WTC11 (cell line): ENCODE measurements at regions not wholly inside any gene's neighbourhood (a gene's known extent, or its start where the extent isn't known, plus 50 kb on each side); places are given as distances from the start of the nearest gene placed in this dataset.

Source experiments
- ATAC-seq: fragments of 200-7000 bp; cut with Tn5 transposase; 2 replicates; pipeline ENCODE4 v1.10.0; 2021; ENCODE audit warnings: mild to moderate bottlenecking, moderate library complexity
- CTCF ChIA-PET: fragments of 300-600 bp; sonication (Branson Sonifier 250); formaldehyde crosslinking; loops from one replicate; lab custom pipeline; 2021; ENCODE audit warnings: antibody characterized with exemption; lab: Charles Lee
- POLR2A ChIA-PET: fragments of 350-600 bp; sonication (Branson Sonifier 250); formaldehyde crosslinking; loops from one replicate; lab custom pipeline; 2021; ENCODE audit warnings: antibody characterized with exemption; lab: Charles Lee
- DNase-seq: peaks from one replicate; pipeline ENCODE4 v3.0.0; 2021; ENCODE audit warnings: low spot score
- H3K27ac Mint-ChIP-seq: 2 replicates; pipeline ENCODE4 v1.8.0; 2021; ENCODE audit warnings: mixed read lengths
- H3K27me3 Mint-ChIP-seq: 2 replicates; pipeline ENCODE4 v1.8.0; 2021; ENCODE audit warnings: low read depth, mild to moderate bottlenecking, moderate library complexity, mixed read lengths
- H3K36me3 Mint-ChIP-seq: 2 replicates; pipeline ENCODE4 v1.8.0; 2021; ENCODE audit warnings: mixed read lengths
- H3K4me1 Mint-ChIP-seq: 2 replicates; pipeline ENCODE4 v1.8.0; 2022; ENCODE audit warnings: mixed read lengths
- H3K4me3 Mint-ChIP-seq: 2 replicates; pipeline ENCODE4 v1.8.0; 2021; ENCODE audit warnings: mild to moderate bottlenecking, moderate library complexity, mixed read lengths
- H3K9me3 Mint-ChIP-seq: 2 replicates; pipeline ENCODE4 v1.8.0; 2021; ENCODE audit warnings: mixed read lengths
- CREB1 ChIP-seq: sonication (generic); formaldehyde crosslinking; IDR thresholded peaks from 2 replicates; pipeline ENCODE4 v1.8.0; 2023; ENCODE audit warnings: mild to moderate bottlenecking, missing genetic modification reagents
- FOXK1 ChIP-seq: sonication (generic); formaldehyde crosslinking; IDR thresholded peaks from 2 replicates; pipeline ENCODE4 v1.8.0; 2022; ENCODE audit warnings: mild to moderate bottlenecking, moderate library complexity, missing genetic modification reagents
- FOXP1 ChIP-seq: sonication (generic); formaldehyde crosslinking; IDR thresholded peaks from 2 replicates; pipeline ENCODE4 v1.8.0; 2022; ENCODE audit warnings: missing genetic modification reagents, mild to moderate bottlenecking, moderate library complexity, borderline replicate concordance
- GABPB1 ChIP-seq: sonication (generic); formaldehyde crosslinking; IDR thresholded peaks from 2 replicates; pipeline ENCODE4 v1.8.1; 2023; ENCODE audit warnings: mild to moderate bottlenecking, missing genetic modification reagents
- GRHL2 ChIP-seq: fragments of 250-450 bp; sonication (Bioruptor Pico); IDR thresholded peaks from 2 replicates; pipeline ENCODE4 v1.8.0; 2022; ENCODE audit warnings: mild to moderate bottlenecking, moderate library complexity; ENCODE audit not compliant: insufficient replicate concordance, severe bottlenecking
- KAT7 ChIP-seq: sonication (generic); formaldehyde crosslinking; IDR thresholded peaks from 2 replicates; pipeline ENCODE4 v1.8.1; 2023; ENCODE audit warnings: missing genetic modification reagents, mild to moderate bottlenecking, borderline replicate concordance
- NFE2L1 ChIP-seq: sonication (generic); formaldehyde crosslinking; IDR thresholded peaks from 2 replicates; pipeline ENCODE4 v1.8.1; 2023; ENCODE audit warnings: missing genetic modification reagents
- NR2C2 ChIP-seq: sonication (generic); formaldehyde crosslinking; IDR thresholded peaks from 2 replicates; pipeline ENCODE4 v1.8.0; 2022; ENCODE audit warnings: mild to moderate bottlenecking, missing genetic modification reagents
- SP1 ChIP-seq: sonication (generic); formaldehyde crosslinking; conservative IDR thresholded peaks from 2 replicates; pipeline ENCODE4 v1.8.1; 2022; ENCODE audit warnings: missing genetic modification reagents
- ZBTB21 ChIP-seq: sonication (generic); formaldehyde crosslinking; IDR thresholded peaks from 2 replicates; pipeline ENCODE4 v1.8.1; 2023; ENCODE audit warnings: mild to moderate bottlenecking, missing genetic modification reagents, borderline replicate concordance
- ZNF219 ChIP-seq: sonication (generic); formaldehyde crosslinking; IDR thresholded peaks from 2 replicates; pipeline ENCODE4 v1.8.0; 2023; ENCODE audit warnings: missing genetic modification reagents, mild to moderate bottlenecking, borderline replicate concordance
- ZNF263 ChIP-seq: sonication (generic); formaldehyde crosslinking; IDR thresholded peaks from 2 replicates; pipeline ENCODE4 v1.8.1; 2022; ENCODE audit warnings: low read depth, mild to moderate bottlenecking, moderate library complexity, missing genetic modification reagents
- ZNF396 ChIP-seq: fragments of 250-450 bp; sonication (Bioruptor Pico); IDR thresholded peaks from 2 replicates; pipeline ENCODE4 v1.8.0; 2021; ENCODE audit warnings: mild to moderate bottlenecking, moderate library complexity, borderline replicate concordance
- TF ChIP-seq, protein P1 (sequence below): sonication (generic); formaldehyde crosslinking; IDR thresholded peaks from 2 replicates; pipeline ENCODE4 v1.8.0; 2023; ENCODE audit warnings: missing genetic modification reagents, mild to moderate bottlenecking, borderline replicate concordance
- TF ChIP-seq, protein P2 (sequence below): sonication (generic); formaldehyde crosslinking; IDR thresholded peaks from 2 replicates; pipeline ENCODE4 v1.8.0; 2022; ENCODE audit warnings: mild to moderate bottlenecking, missing genetic modification reagents
- TF ChIP-seq, protein P3 (sequence below): sonication (generic); formaldehyde crosslinking; conservative IDR thresholded peaks from 2 replicates; pipeline ENCODE4 v1.8.1; 2023; ENCODE audit warnings: mild to moderate bottlenecking, low read depth, missing genetic modification reagents, moderate library complexity
- TF ChIP-seq, protein P4 (sequence below): sonication (generic); formaldehyde crosslinking; IDR thresholded peaks from 2 replicates; pipeline ENCODE4 v1.8.1; 2023; ENCODE audit warnings: mild to moderate bottlenecking, moderate library complexity, missing genetic modification reagents
- TF ChIP-seq, protein P5 (sequence below): sonication (generic); formaldehyde crosslinking; IDR thresholded peaks from 2 replicates; pipeline ENCODE4 v1.8.0; 2022; ENCODE audit warnings: mild to moderate bottlenecking, missing genetic modification reagents
- TF ChIP-seq, protein P6 (sequence below): sonication (generic); formaldehyde crosslinking; IDR thresholded peaks from 2 replicates; pipeline ENCODE4 v1.8.1; 2023; ENCODE audit warnings: mild to moderate bottlenecking, missing genetic modification reagents, moderate library complexity
- TF ChIP-seq, protein P7 (sequence below): sonication (generic); formaldehyde crosslinking; IDR thresholded peaks from 2 replicates; pipeline ENCODE4 v1.8.0; 2022; ENCODE audit warnings: mild to moderate bottlenecking, missing genetic modification reagents

DNA sequence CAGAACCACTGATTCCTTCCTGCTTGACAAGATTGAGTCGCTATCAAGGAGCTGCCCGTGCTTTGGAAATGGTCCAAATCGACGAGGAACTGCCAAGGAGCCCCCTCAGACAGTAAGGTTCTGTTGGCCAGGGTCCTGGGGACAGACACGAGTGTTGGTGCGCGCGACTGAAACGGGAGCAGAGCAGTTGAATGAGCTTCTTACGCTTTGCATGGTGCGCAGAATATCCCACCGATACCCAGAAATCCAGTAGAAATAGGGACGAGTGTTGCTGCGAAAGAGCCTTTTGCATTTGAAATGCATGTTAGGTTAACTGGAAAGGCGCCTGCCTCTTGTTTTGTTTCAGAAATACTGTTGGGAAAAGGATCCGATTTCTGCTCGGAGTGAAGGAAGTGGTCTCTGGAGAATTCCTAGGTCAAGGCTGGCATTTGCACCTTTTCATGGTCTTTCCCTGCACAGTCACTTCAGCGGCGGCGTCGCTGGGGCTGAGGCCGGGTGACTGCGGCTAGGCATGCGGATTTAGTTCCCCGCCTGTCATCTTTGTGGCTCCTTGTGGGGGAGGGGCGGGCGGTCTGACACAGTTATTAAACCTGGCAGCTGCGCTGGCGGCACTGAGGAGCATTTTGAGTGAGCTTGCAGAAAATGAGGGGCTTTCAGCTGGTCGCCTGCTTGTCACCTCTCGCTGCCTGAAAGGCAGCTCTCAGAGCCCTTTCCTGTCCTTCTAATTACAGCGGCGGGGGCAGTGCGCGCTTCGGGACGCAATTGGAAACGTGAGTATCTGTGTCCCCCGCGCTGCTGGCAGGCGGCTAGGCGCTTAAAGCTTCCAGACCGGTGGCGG, 51.5 kb upstream of the TRIM2 start (continued):
- TF ChIP-seq, protein P1, sequence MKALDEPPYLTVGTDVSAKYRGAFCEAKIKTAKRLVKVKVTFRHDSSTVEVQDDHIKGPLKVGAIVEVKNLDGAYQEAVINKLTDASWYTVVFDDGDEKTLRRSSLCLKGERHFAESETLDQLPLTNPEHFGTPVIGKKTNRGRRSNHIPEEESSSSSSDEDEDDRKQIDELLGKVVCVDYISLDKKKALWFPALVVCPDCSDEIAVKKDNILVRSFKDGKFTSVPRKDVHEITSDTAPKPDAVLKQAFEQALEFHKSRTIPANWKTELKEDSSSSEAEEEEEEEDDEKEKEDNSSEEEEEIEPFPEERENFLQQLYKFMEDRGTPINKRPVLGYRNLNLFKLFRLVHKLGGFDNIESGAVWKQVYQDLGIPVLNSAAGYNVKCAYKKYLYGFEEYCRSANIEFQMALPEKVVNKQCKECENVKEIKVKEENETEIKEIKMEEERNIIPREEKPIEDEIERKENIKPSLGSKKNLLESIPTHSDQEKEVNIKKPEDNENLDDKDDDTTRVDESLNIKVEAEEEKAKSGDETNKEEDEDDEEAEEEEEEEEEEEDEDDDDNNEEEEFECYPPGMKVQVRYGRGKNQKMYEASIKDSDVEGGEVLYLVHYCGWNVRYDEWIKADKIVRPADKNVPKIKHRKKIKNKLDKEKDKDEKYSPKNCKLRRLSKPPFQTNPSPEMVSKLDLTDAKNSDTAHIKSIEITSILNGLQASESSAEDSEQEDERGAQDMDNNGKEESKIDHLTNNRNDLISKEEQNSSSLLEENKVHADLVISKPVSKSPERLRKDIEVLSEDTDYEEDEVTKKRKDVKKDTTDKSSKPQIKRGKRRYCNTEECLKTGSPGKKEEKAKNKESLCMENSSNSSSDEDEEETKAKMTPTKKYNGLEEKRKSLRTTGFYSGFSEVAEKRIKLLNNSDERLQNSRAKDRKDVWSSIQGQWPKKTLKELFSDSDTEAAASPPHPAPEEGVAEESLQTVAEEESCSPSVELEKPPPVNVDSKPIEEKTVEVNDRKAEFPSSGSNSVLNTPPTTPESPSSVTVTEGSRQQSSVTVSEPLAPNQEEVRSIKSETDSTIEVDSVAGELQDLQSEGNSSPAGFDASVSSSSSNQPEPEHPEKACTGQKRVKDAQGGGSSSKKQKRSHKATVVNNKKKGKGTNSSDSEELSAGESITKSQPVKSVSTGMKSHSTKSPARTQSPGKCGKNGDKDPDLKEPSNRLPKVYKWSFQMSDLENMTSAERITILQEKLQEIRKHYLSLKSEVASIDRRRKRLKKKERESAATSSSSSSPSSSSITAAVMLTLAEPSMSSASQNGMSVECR, result no peak
- peak; percentile 14; the same call in 1 of the 2 replicates for TF ChIP-seq KAT7 (CRISPR knock-in tag)
- peak; percentile 56; the same call in 1 of the 2 replicates for TF ChIP-seq NFE2L1 (CRISPR knock-in tag)
- 0 out of 2 replicates have a peak, but pooled peaks have one; percentile 33 for TF ChIP-seq FOXK1 (CRISPR knock-in tag)
- no peak for TF ChIP-seq SP1 (CRISPR knock-in tag)
- TF ChIP-seq ZBTB21 (CRISPR knock-in tag), result peak; percentile 56
- TF ChIP-seq NR2C2 (CRISPR knock-in tag), result no peak
- TF ChIP-seq CREB1 (CRISPR knock-in tag), result no peak
- TF ChIP-seq, protein P2, sequence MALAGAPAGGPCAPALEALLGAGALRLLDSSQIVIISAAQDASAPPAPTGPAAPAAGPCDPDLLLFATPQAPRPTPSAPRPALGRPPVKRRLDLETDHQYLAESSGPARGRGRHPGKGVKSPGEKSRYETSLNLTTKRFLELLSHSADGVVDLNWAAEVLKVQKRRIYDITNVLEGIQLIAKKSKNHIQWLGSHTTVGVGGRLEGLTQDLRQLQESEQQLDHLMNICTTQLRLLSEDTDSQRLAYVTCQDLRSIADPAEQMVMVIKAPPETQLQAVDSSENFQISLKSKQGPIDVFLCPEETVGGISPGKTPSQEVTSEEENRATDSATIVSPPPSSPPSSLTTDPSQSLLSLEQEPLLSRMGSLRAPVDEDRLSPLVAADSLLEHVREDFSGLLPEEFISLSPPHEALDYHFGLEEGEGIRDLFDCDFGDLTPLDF (CRISPR knock-in tag), result no peak
- no peak for TF ChIP-seq ZNF396
- no peak for TF ChIP-seq ZNF263 (CRISPR knock-in tag)
- no peak for TF ChIP-seq GRHL2 (CRISPR knock-in tag)

DNA sequence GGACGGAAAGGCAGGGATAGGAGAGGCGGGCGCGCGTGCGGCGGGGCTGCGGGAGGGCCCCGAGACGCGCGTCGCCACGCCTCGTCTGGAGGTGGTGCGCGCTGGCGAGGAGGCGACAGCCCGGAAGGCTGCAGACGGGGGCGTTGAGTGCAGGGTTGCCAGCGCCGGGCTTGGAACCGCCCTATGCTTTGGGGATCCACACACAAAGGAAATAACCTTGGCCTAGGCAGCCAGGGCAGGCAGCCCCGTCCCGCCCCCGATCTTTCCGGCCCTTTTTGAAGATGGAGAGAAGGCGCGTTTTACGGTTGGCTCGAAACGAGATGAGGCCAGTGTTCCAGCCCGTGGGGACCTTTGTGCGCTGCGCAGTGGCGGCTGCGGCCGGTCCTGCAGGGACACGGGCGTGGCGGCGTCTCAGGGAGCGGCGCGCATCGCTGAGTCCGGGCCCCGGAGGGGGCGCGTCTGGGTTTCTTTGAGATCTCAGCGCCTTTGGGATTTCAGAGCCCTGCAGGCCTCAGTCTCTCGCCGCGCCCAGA, 50.8 kb upstream of the TRIM2 start:
- Mint-ChIP-seq H3K9me3 (no peaks in the 10 kb centered on the region), H3K4me1 (peaks cover 56% of the 10 kb centered on the region), H3K36me3 (no peaks in the 10 kb centered on the region), H3K27ac (no peak overlapping the region), H3K27me3 (peaks cover 71% of the 10 kb centered on the region), H3K4me3 (peak overlapping the region; percentile 78)
- ChIA-PET CTCF (interaction anchor here (1.5 to 1.9 kb wide), 3 partner anchors 10 to 51 kb away, joined by 4 to 18 read pairs (median 6); partner anchors contain the start of gene TRIM2), POLR2A (no interaction called here)
- DNase-seq, result peak; percentile 68
- peak; percentile 80 for ATAC-seq
- TF ChIP-seq GABPB1 (CRISPR knock-in tag), result no peak
- TF ChIP-seq, protein P3, sequence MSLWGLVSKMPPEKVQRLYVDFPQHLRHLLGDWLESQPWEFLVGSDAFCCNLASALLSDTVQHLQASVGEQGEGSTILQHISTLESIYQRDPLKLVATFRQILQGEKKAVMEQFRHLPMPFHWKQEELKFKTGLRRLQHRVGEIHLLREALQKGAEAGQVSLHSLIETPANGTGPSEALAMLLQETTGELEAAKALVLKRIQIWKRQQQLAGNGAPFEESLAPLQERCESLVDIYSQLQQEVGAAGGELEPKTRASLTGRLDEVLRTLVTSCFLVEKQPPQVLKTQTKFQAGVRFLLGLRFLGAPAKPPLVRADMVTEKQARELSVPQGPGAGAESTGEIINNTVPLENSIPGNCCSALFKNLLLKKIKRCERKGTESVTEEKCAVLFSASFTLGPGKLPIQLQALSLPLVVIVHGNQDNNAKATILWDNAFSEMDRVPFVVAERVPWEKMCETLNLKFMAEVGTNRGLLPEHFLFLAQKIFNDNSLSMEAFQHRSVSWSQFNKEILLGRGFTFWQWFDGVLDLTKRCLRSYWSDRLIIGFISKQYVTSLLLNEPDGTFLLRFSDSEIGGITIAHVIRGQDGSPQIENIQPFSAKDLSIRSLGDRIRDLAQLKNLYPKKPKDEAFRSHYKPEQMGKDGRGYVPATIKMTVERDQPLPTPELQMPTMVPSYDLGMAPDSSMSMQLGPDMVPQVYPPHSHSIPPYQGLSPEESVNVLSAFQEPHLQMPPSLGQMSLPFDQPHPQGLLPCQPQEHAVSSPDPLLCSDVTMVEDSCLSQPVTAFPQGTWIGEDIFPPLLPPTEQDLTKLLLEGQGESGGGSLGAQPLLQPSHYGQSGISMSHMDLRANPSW, result no peak
- TF ChIP-seq, protein P4, sequence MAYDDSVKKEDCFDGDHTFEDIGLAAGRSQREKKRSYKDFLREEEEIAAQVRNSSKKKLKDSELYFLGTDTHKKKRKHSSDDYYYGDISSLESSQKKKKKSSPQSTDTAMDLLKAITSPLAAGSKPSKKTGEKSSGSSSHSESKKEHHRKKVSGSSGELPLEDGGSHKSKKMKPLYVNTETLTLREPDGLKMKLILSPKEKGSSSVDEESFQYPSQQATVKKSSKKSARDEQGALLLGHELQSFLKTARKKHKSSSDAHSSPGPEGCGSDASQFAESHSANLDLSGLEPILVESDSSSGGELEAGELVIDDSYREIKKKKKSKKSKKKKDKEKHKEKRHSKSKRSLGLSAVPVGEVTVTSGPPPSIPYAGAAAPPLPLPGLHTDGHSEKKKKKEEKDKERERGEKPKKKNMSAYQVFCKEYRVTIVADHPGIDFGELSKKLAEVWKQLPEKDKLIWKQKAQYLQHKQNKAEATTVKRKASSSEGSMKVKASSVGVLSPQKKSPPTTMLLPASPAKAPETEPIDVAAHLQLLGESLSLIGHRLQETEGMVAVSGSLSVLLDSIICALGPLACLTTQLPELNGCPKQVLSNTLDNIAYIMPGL (CRISPR knock-in tag), result peak; percentile 54; the same call in 1 of the 2 replicates
- TF ChIP-seq FOXK1 (CRISPR knock-in tag), result peak; percentile 38; the same call in 1 of the 2 replicates
- peak; percentile 12; the same call in 1 of the 2 replicates for TF ChIP-seq ZBTB21 (CRISPR knock-in tag)
- TF ChIP-seq, protein P5, sequence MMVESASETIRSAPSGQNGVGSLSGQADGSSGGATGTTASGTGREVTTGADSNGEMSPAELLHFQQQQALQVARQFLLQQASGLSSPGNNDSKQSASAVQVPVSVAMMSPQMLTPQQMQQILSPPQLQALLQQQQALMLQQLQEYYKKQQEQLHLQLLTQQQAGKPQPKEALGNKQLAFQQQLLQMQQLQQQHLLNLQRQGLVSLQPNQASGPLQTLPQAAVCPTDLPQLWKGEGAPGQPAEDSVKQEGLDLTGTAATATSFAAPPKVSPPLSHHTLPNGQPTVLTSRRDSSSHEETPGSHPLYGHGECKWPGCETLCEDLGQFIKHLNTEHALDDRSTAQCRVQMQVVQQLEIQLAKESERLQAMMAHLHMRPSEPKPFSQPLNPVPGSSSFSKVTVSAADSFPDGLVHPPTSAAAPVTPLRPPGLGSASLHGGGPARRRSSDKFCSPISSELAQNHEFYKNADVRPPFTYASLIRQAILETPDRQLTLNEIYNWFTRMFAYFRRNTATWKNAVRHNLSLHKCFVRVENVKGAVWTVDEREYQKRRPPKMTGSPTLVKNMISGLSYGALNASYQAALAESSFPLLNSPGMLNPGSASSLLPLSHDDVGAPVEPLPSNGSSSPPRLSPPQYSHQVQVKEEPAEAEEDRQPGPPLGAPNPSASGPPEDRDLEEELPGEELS (CRISPR knock-in tag), result 0 out of 2 replicates have a peak, but pooled peaks have one; percentile 19
- TF ChIP-seq FOXP1 (CRISPR knock-in tag), result peak; percentile 75
- 0 out of 2 replicates have a peak, but pooled peaks have one; percentile 58 for TF ChIP-seq ZNF219 (CRISPR knock-in tag)
- TF ChIP-seq, protein P6, sequence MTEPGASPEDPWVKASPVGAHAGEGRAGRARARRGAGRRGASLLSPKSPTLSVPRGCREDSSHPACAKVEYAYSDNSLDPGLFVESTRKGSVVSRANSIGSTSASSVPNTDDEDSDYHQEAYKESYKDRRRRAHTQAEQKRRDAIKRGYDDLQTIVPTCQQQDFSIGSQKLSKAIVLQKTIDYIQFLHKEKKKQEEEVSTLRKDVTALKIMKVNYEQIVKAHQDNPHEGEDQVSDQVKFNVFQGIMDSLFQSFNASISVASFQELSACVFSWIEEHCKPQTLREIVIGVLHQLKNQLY (CRISPR knock-in tag), result 0 out of 2 replicates have a peak, but pooled peaks have one; percentile 58
- TF ChIP-seq, protein P7, sequence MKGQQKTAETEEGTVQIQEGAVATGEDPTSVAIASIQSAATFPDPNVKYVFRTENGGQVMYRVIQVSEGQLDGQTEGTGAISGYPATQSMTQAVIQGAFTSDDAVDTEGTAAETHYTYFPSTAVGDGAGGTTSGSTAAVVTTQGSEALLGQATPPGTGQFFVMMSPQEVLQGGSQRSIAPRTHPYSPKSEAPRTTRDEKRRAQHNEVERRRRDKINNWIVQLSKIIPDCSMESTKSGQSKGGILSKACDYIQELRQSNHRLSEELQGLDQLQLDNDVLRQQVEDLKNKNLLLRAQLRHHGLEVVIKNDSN (CRISPR knock-in tag), result peak; percentile 35; the same call in 1 of the 2 replicates
